Natural killer cell (primary cell): ENCODE measurements at regions not wholly inside any gene's neighbourhood (a gene's known extent, or its start where the extent isn't known, plus 50 kb on each side); places are given as distances from the start of the nearest gene placed in this dataset.

Source experiments
- ATAC-seq, 3 donors: fragments of 150-1000 bp in 2 of 3; fragments of 200-7000 bp in 1 of 3; cut with Tn5 transposase; 1 replicate in 1 of 3; 2 replicates in 2 of 3; pipeline ENCODE4 v1.10.0; 2021; ENCODE audit warnings: mild to moderate bottlenecking in 2 of 3, moderate library complexity in 2 of 3
- DNase-seq, 2 donors: peaks; one replicate each; pipeline versions ENCODE4 v3.0.0 to v3.0.0-alpha.2; 2013 to 2021; ENCODE audit warnings: mixed read lengths in 1 of 2
- H3K27ac ChIP-seq: one replicate; pipeline ENCODE4 v1.5.1; 2013; ENCODE audit warnings: mild to moderate bottlenecking, low read length
- H3K27me3 ChIP-seq: one replicate; pipeline ENCODE4 v1.6.1; 2013; ENCODE audit warnings: low read length; ENCODE audit not compliant: control insufficient read depth, insufficient read depth
- H3K36me3 ChIP-seq: one replicate; pipeline ENCODE4 v1.6.1; 2013; ENCODE audit warnings: low read length; ENCODE audit not compliant: control insufficient read depth, insufficient read depth
- H3K4me1 ChIP-seq: one replicate; pipeline ENCODE4 v1.6.1; 2013; ENCODE audit warnings: low read length; ENCODE audit not compliant: control insufficient read depth, insufficient read depth
- H3K4me3 ChIP-seq: one replicate; pipeline ENCODE4 v1.5.1; 2013; ENCODE audit warnings: low read length
- H3K9me3 ChIP-seq: one replicate; pipeline ENCODE4 v1.6.1; 2013; ENCODE audit warnings: low read length; ENCODE audit not compliant: control insufficient read depth, insufficient read depth
- H3K27ac Mint-ChIP-seq, 2 donors: one replicate each; pipeline ENCODE4 v1.8.0; 2022; ENCODE audit warnings: mild to moderate bottlenecking in 2 of 2, mixed read lengths in 2 of 2, moderate library complexity in 1 of 2
- H3K27me3 Mint-ChIP-seq, 2 donors: one replicate each; pipeline ENCODE4 v1.8.0; 2022; ENCODE audit warnings: low read depth in 2 of 2, mixed read lengths in 2 of 2
- H3K36me3 Mint-ChIP-seq: one replicate; pipeline ENCODE4 v1.8.0; 2022; ENCODE audit warnings: mixed read lengths
- H3K4me1 Mint-ChIP-seq, 2 donors: one replicate each; pipeline ENCODE4 v1.8.0; 2022; ENCODE audit warnings: mixed read lengths in 2 of 2
- H3K4me3 Mint-ChIP-seq: one replicate; pipeline ENCODE4 v1.8.0; 2022; ENCODE audit warnings: mild to moderate bottlenecking, moderate library complexity, mixed read lengths
- H3K9me3 Mint-ChIP-seq, 2 donors: one replicate each; pipeline ENCODE4 v1.8.0; 2022; ENCODE audit warnings: mixed read lengths in 2 of 2
- WGBS: methylation state at CpG from one replicate; pipeline ENCODE4 v1.1.7; 2013; ENCODE audit warnings: missing lambda C conversion rate; ENCODE audit not compliant: insufficient coverage; 5-methylcytosine and 5-hydroxymethylcytosine counted together
- intact Hi-C: fragments of 100-400 bp; cut with micrococcal nuclease; formaldehyde crosslinking; loops from one replicate; pipeline ENCODE4 v1.14.2; 2022
- TF ChIP-seq, protein P1 (sequence below): fragments of 200-600 bp; IDR thresholded peaks from one replicate; pipeline ENCODE4 v1.8.0; 2022; ENCODE audit warnings: antibody characterized with exemption

DNA sequence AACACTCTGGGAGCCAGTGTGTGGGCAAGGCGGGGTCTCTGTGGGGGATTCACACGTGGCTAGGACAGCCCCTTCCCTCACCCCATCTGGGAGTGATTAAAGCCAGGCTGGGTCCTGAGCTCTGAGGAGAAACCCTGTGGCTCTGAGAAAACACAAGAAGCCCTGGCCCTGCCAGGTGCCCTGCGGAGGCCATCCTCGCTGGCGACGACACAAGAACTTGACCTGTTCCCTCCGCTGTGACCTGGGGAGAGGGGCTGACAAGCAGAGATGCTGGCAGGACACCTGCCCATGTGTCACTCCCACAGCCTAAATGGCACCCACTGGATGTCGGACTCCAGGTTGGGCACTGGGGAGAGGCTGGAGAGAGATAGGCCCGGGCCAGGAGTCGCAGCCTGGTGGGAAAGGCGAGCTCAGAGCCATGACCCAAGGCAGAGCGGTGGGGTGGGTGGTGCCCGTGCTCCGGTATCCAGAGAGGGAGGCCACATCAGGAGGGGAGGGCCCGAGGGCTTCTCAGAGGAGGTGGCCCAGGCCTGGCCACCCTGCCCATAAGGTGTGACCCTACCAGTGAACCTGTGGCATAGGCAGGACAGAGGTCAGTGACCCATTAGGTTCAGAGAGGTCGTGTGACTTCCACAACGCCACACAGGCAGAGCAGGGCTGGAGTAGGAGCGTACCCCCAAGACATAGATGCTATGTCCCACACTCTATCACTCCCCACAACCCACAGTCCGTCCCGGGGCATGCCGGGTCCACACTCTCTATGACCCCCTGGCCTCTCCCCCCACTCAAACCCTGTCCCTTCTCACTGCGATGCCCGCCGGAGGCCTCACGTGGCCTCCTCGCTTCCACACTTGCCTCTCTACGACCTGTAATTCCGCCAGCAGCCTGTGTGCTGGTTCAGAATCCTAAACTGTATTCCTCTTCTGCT, 59.4 kb upstream of the HPCAL1 start:
- H3K27ac ChIP-seq: no peak overlapping the region
- no peak overlapping the region for H3K4me3 Mint-ChIP-seq
- H3K4me3 ChIP-seq: no peak overlapping the region
- DNase-seq (no peak), ATAC-seq (no peak)
- H3K27me3 ChIP-seq: no peaks in the 10 kb centered on the region
- H3K27me3 Mint-ChIP-seq: peaks cover 0 to 4% of the 10 kb centered on the region in 2 donors
- H3K4me1 ChIP-seq: no peaks in the 10 kb centered on the region
- no peak overlapping the region for H3K27ac Mint-ChIP-seq
- H3K4me1 Mint-ChIP-seq: no peaks in the 10 kb centered on the region
- no peaks in the 10 kb centered on the region for H3K36me3 Mint-ChIP-seq
- H3K9me3 Mint-ChIP-seq: no peaks in the 10 kb centered on the region
- H3K9me3 ChIP-seq: no peaks in the 10 kb centered on the region
- no peaks in the 10 kb centered on the region for H3K36me3 ChIP-seq
- TF ChIP-seq, protein P1, sequence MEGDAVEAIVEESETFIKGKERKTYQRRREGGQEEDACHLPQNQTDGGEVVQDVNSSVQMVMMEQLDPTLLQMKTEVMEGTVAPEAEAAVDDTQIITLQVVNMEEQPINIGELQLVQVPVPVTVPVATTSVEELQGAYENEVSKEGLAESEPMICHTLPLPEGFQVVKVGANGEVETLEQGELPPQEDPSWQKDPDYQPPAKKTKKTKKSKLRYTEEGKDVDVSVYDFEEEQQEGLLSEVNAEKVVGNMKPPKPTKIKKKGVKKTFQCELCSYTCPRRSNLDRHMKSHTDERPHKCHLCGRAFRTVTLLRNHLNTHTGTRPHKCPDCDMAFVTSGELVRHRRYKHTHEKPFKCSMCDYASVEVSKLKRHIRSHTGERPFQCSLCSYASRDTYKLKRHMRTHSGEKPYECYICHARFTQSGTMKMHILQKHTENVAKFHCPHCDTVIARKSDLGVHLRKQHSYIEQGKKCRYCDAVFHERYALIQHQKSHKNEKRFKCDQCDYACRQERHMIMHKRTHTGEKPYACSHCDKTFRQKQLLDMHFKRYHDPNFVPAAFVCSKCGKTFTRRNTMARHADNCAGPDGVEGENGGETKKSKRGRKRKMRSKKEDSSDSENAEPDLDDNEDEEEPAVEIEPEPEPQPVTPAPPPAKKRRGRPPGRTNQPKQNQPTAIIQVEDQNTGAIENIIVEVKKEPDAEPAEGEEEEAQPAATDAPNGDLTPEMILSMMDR: no peak
- WGBS: 93% methylated on average over 28 of the region's 28 CpGs
- intact Hi-C loops: no loop called here

DNA sequence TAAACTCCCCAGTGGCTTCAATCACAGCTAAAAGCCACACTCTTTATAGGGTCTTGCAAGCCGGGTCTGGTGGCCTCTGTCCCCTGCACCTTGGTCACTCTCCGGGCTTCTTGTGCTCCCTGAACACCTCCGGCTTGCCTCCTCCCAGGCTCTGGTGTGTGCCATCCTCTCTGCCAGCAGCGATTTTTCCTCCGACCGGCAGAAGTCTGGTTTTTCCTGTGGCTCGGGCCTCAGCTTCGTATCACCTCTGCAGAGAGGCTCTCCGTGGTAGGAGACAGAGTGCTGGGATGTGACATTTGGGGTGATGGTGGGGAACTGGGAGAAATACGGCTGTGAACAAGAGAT, 58.8 kb upstream of the HPCAL1 start:
- Histone ChIP-seq H3K9me3 (no peaks in the 10 kb centered on the region), H3K27ac (no peak overlapping the region), H3K36me3 (no peaks in the 10 kb centered on the region), H3K27me3 (no peaks in the 10 kb centered on the region), H3K4me1 (no peaks in the 10 kb centered on the region), H3K4me3 (no peak overlapping the region)
- DNase-seq (no peak), ATAC-seq (no peak)
- TF ChIP-seq, protein P1: no peak
- Mint-ChIP-seq H3K36me3 (no peaks in the 10 kb centered on the region), H3K4me1 (no peaks in the 10 kb centered on the region), H3K27ac (no peak overlapping the region), H3K4me3 (no peak overlapping the region), H3K9me3 (no peaks in the 10 kb centered on the region), H3K27me3 (peaks cover 0 to 4% of the 10 kb centered on the region in 2 donors)
- 93% methylated on average over 10 of the region's 10 CpGs for WGBS
- intact Hi-C loops: no loop called here

DNA sequence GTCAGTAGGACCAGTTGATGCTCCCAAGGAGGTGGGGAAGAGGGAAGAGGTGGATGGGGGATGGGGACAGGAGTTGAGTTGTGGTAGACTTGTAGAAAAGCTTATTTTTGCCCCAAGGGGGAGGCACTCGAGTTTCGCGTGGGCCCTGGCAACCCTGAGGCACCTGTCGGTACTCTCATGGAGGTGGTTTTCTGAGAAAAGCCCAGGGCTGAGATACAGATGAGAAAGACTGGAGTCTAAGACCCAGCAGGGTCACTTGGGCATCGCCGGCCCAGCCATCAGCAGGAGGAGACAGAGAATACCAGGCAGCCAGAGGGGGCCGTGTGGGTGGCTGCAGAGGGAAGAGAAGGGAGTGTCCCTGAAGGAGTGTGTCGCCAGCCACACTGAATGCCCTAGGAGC, 57.7 kb upstream of the HPCAL1 start:
- no peak overlapping the region for H3K27ac Mint-ChIP-seq
- no peaks in the 10 kb centered on the region for H3K9me3 ChIP-seq
- no peaks in the 10 kb centered on the region for H3K4me1 ChIP-seq
- H3K27me3 ChIP-seq: no peaks in the 10 kb centered on the region
- no peak overlapping the region for H3K4me3 ChIP-seq
- intact Hi-C loops: no loop called here
- WGBS: 91% methylated on average over 8 of the region's 8 CpGs
- peaks cover 0 to 4% of the 10 kb centered on the region in 2 donors for H3K27me3 Mint-ChIP-seq
- no peaks in the 10 kb centered on the region for H3K36me3 ChIP-seq
- H3K36me3 Mint-ChIP-seq: peaks cover 4% of the 10 kb centered on the region
- H3K4me1 Mint-ChIP-seq: no peaks in the 10 kb centered on the region
- DNase-seq (no peak), ATAC-seq (no peak)
- H3K27ac ChIP-seq: no peak overlapping the region
- no peaks in the 10 kb centered on the region for H3K9me3 Mint-ChIP-seq
- H3K4me3 Mint-ChIP-seq: no peak overlapping the region
- TF ChIP-seq, protein P1: no peak

DNA sequence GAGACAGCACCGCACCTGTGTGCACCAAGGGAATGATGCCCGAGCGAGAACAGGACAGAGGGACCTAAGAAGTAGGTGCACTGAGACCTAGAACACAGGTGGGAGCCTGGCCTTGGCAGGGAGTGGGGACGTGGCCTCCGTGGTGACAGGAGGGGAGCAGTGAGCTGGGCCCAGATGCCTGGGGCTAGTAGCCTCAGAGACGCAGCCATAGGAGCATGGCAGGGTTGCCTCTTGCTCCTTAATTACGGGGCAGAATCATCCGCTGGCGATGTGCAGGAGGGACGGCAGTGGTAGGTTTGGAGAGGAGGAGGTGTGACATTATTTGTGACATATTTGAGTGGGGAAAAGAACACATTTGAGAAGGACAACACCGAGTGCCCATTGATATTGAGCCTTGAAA, 57.0 kb upstream of the HPCAL1 start:
- Mint-ChIP-seq H3K27ac (no peak overlapping the region), H3K36me3 (peaks cover 11% of the 10 kb centered on the region), H3K4me3 (no peak overlapping the region), H3K27me3 (peaks cover 0 to 4% of the 10 kb centered on the region in 2 donors), H3K9me3 (peaks cover 3% of the 10 kb centered on the region in 2 donors), H3K4me1 (no peaks in the 10 kb centered on the region)
- Histone ChIP-seq H3K36me3 (no peaks in the 10 kb centered on the region), H3K4me1 (no peaks in the 10 kb centered on the region), H3K9me3 (no peaks in the 10 kb centered on the region), H3K27ac (no peak overlapping the region), H3K4me3 (no peak overlapping the region), H3K27me3 (no peaks in the 10 kb centered on the region)
- ATAC-seq (no peak), DNase-seq (no peak)
- 92% methylated on average over 11 of the region's 11 CpGs for WGBS
- intact Hi-C loops: no loop called here
- TF ChIP-seq, protein P1: no peak
